ENCODE measurements at regions not wholly inside any gene's neighbourhood (a gene's known extent, or its start where the extent isn't known, plus 50 kb on each side); places are given as distances from the start of the nearest gene placed in this dataset.

DNA sequence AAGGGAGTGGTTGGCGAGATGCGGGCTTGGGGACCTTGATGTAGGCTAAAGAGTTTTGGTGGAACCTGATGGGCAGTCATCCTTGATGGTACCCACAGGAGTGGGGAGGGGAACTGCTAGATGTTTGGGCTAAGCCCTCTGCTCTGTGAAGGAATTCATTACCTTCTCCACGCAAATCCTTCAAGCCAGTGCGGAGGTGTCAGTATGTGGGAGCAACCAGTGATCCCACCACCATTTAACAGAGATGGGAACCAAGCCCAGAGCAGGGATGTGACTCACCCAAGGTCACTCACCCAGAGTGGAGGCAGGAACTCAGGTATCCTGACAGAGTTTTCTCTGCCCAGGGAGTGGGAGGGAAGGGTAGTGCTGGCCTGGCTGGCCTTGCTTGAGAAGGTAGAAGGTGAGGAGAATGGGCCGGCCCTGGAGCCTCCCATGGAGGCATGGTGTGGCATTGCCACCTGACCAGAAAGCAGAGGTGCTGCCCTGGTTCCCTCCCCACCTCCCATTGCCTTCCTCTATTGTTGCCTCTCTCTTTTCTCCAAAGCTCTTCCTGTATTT, 51.2 kb upstream of the STUM start:
- ATAC-seq (no peak), DNase-seq (ENCODE audit: low read depth, low spot score) (no peak)
- in situ Hi-C loops (cut with HindIII; ENCODE audit: low pct_unique_long_range_greater_than_20kb, low sequenced_read_pairs) = no loop called here
- no peaks in the 10 kb centered on the region for H3K9me3 ChIP-seq (ENCODE audit: control insufficient read depth, insufficient read depth, low read depth, low read length)
- H3K27me3 ChIP-seq (ENCODE audit: control insufficient read depth, insufficient read depth, low read length) = no peaks in the 10 kb centered on the region
- ChIA-PET POLR2A (no interaction called here), CTCF (no interaction called here)
- intact Hi-C loops (cut with micrococcal nuclease; ENCODE audit: unreplicated experiment) = no loop called here
- H3K36me3 ChIP-seq (ENCODE audit: control insufficient read depth, insufficient read depth, low read length) = no peaks in the 10 kb centered on the region
- H3K4me1 ChIP-seq (ENCODE audit: control insufficient read depth, insufficient read depth, low read length) = no peaks in the 10 kb centered on the region
- TF ChIP-seq, protein P1, sequence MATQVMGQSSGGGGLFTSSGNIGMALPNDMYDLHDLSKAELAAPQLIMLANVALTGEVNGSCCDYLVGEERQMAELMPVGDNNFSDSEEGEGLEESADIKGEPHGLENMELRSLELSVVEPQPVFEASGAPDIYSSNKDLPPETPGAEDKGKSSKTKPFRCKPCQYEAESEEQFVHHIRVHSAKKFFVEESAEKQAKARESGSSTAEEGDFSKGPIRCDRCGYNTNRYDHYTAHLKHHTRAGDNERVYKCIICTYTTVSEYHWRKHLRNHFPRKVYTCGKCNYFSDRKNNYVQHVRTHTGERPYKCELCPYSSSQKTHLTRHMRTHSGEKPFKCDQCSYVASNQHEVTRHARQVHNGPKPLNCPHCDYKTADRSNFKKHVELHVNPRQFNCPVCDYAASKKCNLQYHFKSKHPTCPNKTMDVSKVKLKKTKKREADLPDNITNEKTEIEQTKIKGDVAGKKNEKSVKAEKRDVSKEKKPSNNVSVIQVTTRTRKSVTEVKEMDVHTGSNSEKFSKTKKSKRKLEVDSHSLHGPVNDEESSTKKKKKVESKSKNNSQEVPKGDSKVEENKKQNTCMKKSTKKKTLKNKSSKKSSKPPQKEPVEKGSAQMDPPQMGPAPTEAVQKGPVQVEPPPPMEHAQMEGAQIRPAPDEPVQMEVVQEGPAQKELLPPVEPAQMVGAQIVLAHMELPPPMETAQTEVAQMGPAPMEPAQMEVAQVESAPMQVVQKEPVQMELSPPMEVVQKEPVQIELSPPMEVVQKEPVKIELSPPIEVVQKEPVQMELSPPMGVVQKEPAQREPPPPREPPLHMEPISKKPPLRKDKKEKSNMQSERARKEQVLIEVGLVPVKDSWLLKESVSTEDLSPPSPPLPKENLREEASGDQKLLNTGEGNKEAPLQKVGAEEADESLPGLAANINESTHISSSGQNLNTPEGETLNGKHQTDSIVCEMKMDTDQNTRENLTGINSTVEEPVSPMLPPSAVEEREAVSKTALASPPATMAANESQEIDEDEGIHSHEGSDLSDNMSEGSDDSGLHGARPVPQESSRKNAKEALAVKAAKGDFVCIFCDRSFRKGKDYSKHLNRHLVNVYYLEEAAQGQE (IDR thresholded peaks at IDR 0.05; ENCODE audit: insufficient read depth in 1 of 2, low read depth in 2 of 2, low read length in 1 of 2) = no peak
- TF ChIP-seq SIN3A (IDR thresholded peaks at IDR 0.05; ENCODE audit: borderline replicate concordance, insufficient read depth, low read depth, low read length) (no peak), TCF7L2 (IDR thresholded peaks at IDR 0.05; ENCODE audit: low read depth, low read length) (no peak), POLR2AphosphoS5 (IDR thresholded peaks at IDR 0.05; ENCODE audit: low read depth, low read length) (no peak)
- TF ChIP-seq, protein P2, sequence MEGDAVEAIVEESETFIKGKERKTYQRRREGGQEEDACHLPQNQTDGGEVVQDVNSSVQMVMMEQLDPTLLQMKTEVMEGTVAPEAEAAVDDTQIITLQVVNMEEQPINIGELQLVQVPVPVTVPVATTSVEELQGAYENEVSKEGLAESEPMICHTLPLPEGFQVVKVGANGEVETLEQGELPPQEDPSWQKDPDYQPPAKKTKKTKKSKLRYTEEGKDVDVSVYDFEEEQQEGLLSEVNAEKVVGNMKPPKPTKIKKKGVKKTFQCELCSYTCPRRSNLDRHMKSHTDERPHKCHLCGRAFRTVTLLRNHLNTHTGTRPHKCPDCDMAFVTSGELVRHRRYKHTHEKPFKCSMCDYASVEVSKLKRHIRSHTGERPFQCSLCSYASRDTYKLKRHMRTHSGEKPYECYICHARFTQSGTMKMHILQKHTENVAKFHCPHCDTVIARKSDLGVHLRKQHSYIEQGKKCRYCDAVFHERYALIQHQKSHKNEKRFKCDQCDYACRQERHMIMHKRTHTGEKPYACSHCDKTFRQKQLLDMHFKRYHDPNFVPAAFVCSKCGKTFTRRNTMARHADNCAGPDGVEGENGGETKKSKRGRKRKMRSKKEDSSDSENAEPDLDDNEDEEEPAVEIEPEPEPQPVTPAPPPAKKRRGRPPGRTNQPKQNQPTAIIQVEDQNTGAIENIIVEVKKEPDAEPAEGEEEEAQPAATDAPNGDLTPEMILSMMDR (IDR thresholded peaks at IDR 0.05) = no peak
- no peak overlapping the region for H3K4me3 ChIP-seq (ENCODE audit: low read depth in 2 of 2, low read length in 2 of 2)
- no TSS peak for BruUV-seq (replicated peaks)
- H3K27ac ChIP-seq (ENCODE audit: low read length) = no peak overlapping the region

DNA sequence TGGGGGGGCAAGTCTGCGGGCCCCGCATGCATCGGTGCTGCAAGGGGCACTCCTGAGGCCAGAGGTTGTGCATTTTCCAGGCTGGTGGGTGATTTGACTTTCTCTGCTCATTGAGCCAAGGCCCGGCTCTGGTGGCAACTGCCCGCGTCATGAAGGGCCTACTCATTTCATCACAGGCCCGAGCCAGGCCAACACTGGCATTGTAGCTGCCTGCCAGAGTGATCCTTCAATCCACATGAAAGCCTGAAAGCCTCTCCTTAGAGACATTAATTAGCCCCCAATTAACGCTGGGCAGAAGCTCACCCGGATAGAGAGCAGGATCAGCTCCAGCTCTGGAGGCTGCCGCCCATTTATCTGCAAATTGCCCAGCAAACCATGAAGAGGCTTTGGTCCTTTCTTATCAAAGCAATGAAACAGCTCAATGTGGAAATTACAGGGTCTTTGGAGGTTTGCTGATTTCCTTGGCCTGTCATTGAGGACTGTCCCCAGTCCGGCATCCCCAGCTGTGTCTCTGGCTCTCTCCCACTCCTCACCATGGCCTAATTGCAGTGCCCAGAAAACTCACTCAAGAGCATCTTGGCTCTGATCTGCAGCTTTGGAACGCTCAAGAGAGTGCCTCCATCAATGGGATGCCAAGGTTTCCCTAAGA, 50.4 kb upstream of the STUM start:
- POLR2A ChIA-PET = no interaction called here
- DNase-seq (ENCODE audit: low read depth, low spot score) (no peak), ATAC-seq (no peak)
- intact Hi-C loops (cut with micrococcal nuclease; ENCODE audit: unreplicated experiment) (no loop called here), in situ Hi-C loops (cut with HindIII; ENCODE audit: low pct_unique_long_range_greater_than_20kb, low sequenced_read_pairs) (no loop called here)
- no peaks in the 10 kb centered on the region for H3K36me3 ChIP-seq (ENCODE audit: control insufficient read depth, insufficient read depth, low read length)
- H3K27me3 ChIP-seq (ENCODE audit: control insufficient read depth, insufficient read depth, low read length) = no peaks in the 10 kb centered on the region
- no peak overlapping the region for H3K27ac ChIP-seq (ENCODE audit: low read length)
- BruUV-seq (replicated peaks) = no TSS peak
- CTCF ChIA-PET = no interaction called here
- TF ChIP-seq, protein P1 (IDR thresholded peaks at IDR 0.05; ENCODE audit: insufficient read depth in 1 of 2, low read depth in 2 of 2, low read length in 1 of 2) = no peak
- TF ChIP-seq, protein P2 (IDR thresholded peaks at IDR 0.05) = no peak
- TF ChIP-seq POLR2AphosphoS5 (IDR thresholded peaks at IDR 0.05; ENCODE audit: low read depth, low read length) (no peak), TCF7L2 (IDR thresholded peaks at IDR 0.05; ENCODE audit: low read depth, low read length) (no peak), SIN3A (IDR thresholded peaks at IDR 0.05; ENCODE audit: borderline replicate concordance, insufficient read depth, low read depth, low read length) (no peak)
- H3K4me3 ChIP-seq (ENCODE audit: low read depth in 2 of 2, low read length in 2 of 2) = no peak overlapping the region
- no peaks in the 10 kb centered on the region for H3K4me1 ChIP-seq (ENCODE audit: control insufficient read depth, insufficient read depth, low read length)
- no peaks in the 10 kb centered on the region for H3K9me3 ChIP-seq (ENCODE audit: control insufficient read depth, insufficient read depth, low read depth, low read length)

Data from Panc1 (cell line).